ENCODE measurements at regions not wholly inside any gene's neighbourhood (a gene's known extent, or its start where the extent isn't known, plus 50 kb on each side); places are given as distances from the start of the nearest gene placed in this dataset.
A peak's percentile ranks its signal among the peaks of the same experiment; 100 is the strongest.

GRCh38 chr3:102662498-102662772 is 227.6 kb downstream of the ZPLD1 start:
- Histone ChIP-seq H3K27me3 (no peaks in the 10 kb centered on the region), H3K9me3 (no peaks in the 10 kb centered on the region), H3K36me3 (no peaks in the 10 kb centered on the region), H3K4me3 (no peak overlapping the region)
- DNase-seq: no peak

GRCh38 chr3:102664126-102664525 is 229.3 kb downstream of the ZPLD1 start:
- 0 out of 2 replicates have a peak, but pooled peaks cover 3% of the 10 kb centered on the region for H3K27me3 ChIP-seq
- no peak overlapping the region for H3K4me3 ChIP-seq
- DNase-seq: no peak
- H3K36me3 ChIP-seq: no peaks in the 10 kb centered on the region
- H3K9me3 ChIP-seq: no peaks in the 10 kb centered on the region

GRCh38 chr3:102665183-102665582 is 230.4 kb downstream of the ZPLD1 start:
- no peak for DNase-seq
- H3K4me3 ChIP-seq: no peak overlapping the region
- H3K36me3 ChIP-seq: no peaks in the 10 kb centered on the region
- 0 out of 2 replicates have a peak, but pooled peaks cover 3% of the 10 kb centered on the region for H3K27me3 ChIP-seq
- H3K9me3 ChIP-seq: no peaks in the 10 kb centered on the region

GRCh38 chr3:102668247-102668646 is 233.4 kb downstream of the ZPLD1 start:
- H3K27me3 ChIP-seq: 0 out of 2 replicates have a peak, but pooled peaks cover 3% of the 10 kb centered on the region
- H3K4me3 ChIP-seq: no peak overlapping the region
- H3K36me3 ChIP-seq: no peaks in the 10 kb centered on the region
- DNase-seq: no peak
- H3K9me3 ChIP-seq: no peaks in the 10 kb centered on the region

GRCh38 chr3:102670986-102671385 is 236.2 kb downstream of the ZPLD1 start:
- DNase-seq: no peak
- no peaks in the 10 kb centered on the region for H3K9me3 ChIP-seq
- 0 out of 2 replicates have a peak, but pooled peaks cover 3% of the 10 kb centered on the region for H3K27me3 ChIP-seq
- H3K4me3 ChIP-seq: no peak overlapping the region
- H3K36me3 ChIP-seq: no peaks in the 10 kb centered on the region

- DNase-seq: no peak
- H3K27me3 ChIP-seq: 0 out of 2 replicates have a peak, but pooled peaks cover 3% of the 10 kb centered on the region
- no peak overlapping the region for H3K4me3 ChIP-seq
- no peaks in the 10 kb centered on the region for H3K36me3 ChIP-seq
- H3K9me3 ChIP-seq: no peaks in the 10 kb centered on the region
These were observed 237.5 kb downstream of the ZPLD1 start for GRCh38 chr3:102672305-102672704.

- Histone ChIP-seq H3K27me3 (no peaks in the 10 kb centered on the region), H3K36me3 (no peaks in the 10 kb centered on the region), H3K4me3 (peak overlapping the region; percentile 3; the same call in 1 of the 2 replicates), H3K9me3 (no peaks in the 10 kb centered on the region)
- DNase-seq: peak; percentile 40
These were observed 238.7 kb downstream of the ZPLD1 start for GRCh38 chr3:102673271-102674115.

- Histone ChIP-seq H3K36me3 (no peaks in the 10 kb centered on the region), H3K9me3 (no peaks in the 10 kb centered on the region), H3K4me3 (no peak overlapping the region), H3K27me3 (no peaks in the 10 kb centered on the region)
- DNase-seq: no peak
These were observed 239.5 kb downstream of the ZPLD1 start for GRCh38 chr3:102674284-102674683.

- H3K27me3 ChIP-seq: no peaks in the 10 kb centered on the region
- H3K36me3 ChIP-seq: no peaks in the 10 kb centered on the region
These were observed 241.6 kb downstream of the ZPLD1 start for GRCh38 chr3:102676424-102676823.

GRCh38 chr3:102682741-102683140 is 247.9 kb downstream of the ZPLD1 start:
- H3K27me3 ChIP-seq: no peaks in the 10 kb centered on the region
- no peaks in the 10 kb centered on the region for H3K36me3 ChIP-seq
- no peak overlapping the region for H3K4me3 ChIP-seq
- no peak for DNase-seq
- no peaks in the 10 kb centered on the region for H3K9me3 ChIP-seq

More at GRCh38 chr3:102676424-102676823, 241.6 kb downstream of the ZPLD1 start:
- Histone ChIP-seq H3K4me3 (no peak overlapping the region), H3K9me3 (no peaks in the 10 kb centered on the region)
- DNase-seq: no peak

- no peak for DNase-seq
- no peaks in the 10 kb centered on the region for H3K9me3 ChIP-seq
- H3K36me3 ChIP-seq: no peaks in the 10 kb centered on the region
- no peaks in the 10 kb centered on the region for H3K27me3 ChIP-seq
- no peak overlapping the region for H3K4me3 ChIP-seq
These were observed 252.0 kb downstream of the ZPLD1 start for GRCh38 chr3:102686792-102687191.

- no peak for DNase-seq
These were observed 253.2 kb downstream of the ZPLD1 start for GRCh38 chr3:102687851-102688555.

GRCh38 chr3:102688556-102688930 is 253.7 kb downstream of the ZPLD1 start:
- H3K4me3 ChIP-seq: no peak overlapping the region
- H3K36me3 ChIP-seq: no peaks in the 10 kb centered on the region
- no peaks in the 10 kb centered on the region for H3K27me3 ChIP-seq
- no peak for DNase-seq
- H3K9me3 ChIP-seq: no peaks in the 10 kb centered on the region

More at GRCh38 chr3:102687851-102688555, 253.2 kb downstream of the ZPLD1 start:
- Histone ChIP-seq H3K36me3 (no peaks in the 10 kb centered on the region), H3K9me3 (no peaks in the 10 kb centered on the region), H3K27me3 (no peaks in the 10 kb centered on the region), H3K4me3 (no peak overlapping the region)

- DNase-seq: no peak
- peaks cover 4% of the 10 kb centered on the region; the same call in 1 of the 2 replicates for H3K9me3 ChIP-seq
- H3K4me3 ChIP-seq: no peak overlapping the region
- no peaks in the 10 kb centered on the region for H3K36me3 ChIP-seq
- H3K27me3 ChIP-seq: no peaks in the 10 kb centered on the region
These were observed 256.7 kb downstream of the ZPLD1 start for GRCh38 chr3:102691507-102691906.

GRCh38 chr3:102699104-102699818 is 264.4 kb downstream of the ZPLD1 start:
- H3K9me3 ChIP-seq: peaks cover 4% of the 10 kb centered on the region; the same call in 1 of the 2 replicates
- no peaks in the 10 kb centered on the region for H3K27me3 ChIP-seq
- no peaks in the 10 kb centered on the region for H3K36me3 ChIP-seq
- DNase-seq: no peak
- H3K4me3 ChIP-seq: no peak overlapping the region

- Histone ChIP-seq H3K9me3 (peaks cover under 1% of the 10 kb centered on the region; the same call in 1 of the 2 replicates), H3K4me3 (no peak overlapping the region), H3K27me3 (no peaks in the 10 kb centered on the region), H3K36me3 (no peaks in the 10 kb centered on the region)
- no peak for DNase-seq
These were observed 265.0 kb downstream of the ZPLD1 start for GRCh38 chr3:102699819-102700140.

GRCh38 chr3:102712896-102713295 is 278.1 kb downstream of the ZPLD1 start:
- no peaks in the 10 kb centered on the region for H3K36me3 ChIP-seq
- no peak for DNase-seq
- no peaks in the 10 kb centered on the region for H3K27me3 ChIP-seq
- H3K4me3 ChIP-seq: no peak overlapping the region
- no peaks in the 10 kb centered on the region for H3K9me3 ChIP-seq
